GM19351 (cell line): ENCODE measurements at regions not wholly inside any gene's neighbourhood (a gene's known extent, or its start where the extent isn't known, plus 50 kb on each side); places are given as distances from the start of the nearest gene placed in this dataset.
"Not testable (repeated sequence)": the region's sequence is repeated elsewhere in the genome, so short reads cannot be mapped to it uniquely, and the experiment has no call there.

Source experiments
- ATAC-seq: cut with Tn5 transposase; IDR thresholded peaks from one replicate; pipeline ENCODE4 v1.9.1; 2021; ENCODE audit warnings: mild to moderate bottlenecking, moderate library complexity; ENCODE audit not compliant: unreplicated experiment

DNA sequence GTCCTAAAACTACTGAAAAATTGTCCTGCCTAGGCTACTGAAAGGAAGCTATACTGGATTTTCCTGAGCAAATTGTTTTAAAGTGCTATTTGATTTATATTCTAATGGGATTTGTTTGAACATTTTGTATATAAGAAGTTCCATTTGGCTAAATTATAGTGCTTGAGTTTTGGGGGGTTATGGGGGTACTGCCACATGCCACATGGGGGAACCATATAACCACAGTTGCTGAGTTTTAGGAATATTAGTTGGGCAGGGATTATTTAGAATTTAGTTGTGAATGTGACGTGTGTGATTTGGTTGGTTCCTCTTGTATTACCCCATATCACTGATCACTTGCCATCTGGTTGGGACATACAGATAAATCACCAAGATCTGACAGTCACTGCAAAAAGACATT is 224.5 kb upstream of the TAPT1 start:
- ATAC-seq = no peak

DNA sequence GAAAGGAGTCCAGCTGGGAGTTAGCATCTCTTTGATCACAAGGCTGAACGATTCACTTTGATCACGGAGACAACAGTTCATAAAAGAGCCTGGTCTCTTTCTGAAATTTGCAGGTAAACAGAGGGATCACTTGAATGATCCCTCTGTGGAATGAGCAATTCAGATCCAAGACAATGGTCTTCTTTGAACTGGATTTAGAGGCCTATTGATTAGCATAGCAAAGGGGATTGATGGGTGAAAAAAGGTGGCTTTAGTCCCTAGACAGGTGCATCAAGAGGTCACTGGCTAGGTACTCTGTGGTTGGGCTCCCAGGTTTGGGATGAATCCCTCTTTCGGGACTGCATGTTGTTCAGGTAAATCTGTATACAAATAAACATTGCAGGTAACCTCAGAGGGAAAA is 223.8 kb upstream of the TAPT1 start:
- no peak for ATAC-seq

DNA sequence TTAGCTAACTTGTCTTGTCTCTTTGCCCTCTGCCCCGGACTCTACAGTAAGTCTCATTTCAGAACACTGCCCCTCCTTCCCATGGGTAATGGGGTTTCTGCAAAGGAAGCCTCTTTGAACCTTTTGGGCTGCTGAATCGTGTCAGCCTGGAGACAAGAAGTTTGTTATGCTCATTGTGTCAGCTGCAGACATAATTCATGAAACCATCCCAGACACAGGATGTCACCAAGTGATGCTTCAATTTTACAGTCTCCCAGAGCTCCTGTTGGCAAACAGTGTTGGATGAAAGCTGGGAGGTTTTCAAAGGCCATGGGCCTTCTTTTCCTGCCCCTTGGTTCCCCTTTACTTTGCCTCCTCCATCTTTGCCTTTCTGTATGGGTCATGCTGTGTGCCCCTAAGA is 223.1 kb upstream of the TAPT1 start:
- no peak for ATAC-seq

DNA sequence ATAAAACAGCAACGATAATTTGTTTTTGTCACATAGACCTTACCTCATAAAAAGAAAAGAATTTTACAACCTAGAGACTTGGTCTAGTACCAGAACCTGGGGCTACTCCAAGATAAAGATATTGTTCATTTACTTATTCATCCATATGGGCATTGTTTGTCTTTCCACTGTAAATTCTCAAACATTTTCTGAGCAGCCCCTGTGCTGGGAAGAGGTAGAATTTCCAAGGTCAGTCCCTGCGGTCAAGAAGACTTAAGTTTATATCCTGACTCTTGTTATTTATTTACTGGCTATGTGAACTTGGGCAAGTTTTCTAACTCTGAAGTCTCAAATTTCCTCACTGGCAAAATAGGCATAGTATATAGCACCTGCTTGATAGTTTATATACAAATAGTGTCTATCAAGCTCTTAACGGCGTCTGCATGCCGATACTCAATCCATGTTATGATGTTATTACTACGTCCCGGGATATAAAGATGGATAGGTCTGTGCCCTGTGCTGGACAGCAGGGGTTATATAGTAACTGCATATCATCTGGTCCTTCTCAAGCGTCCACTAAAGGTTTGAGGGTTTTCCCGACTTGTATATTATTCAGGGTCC is 222.1 kb upstream of the TAPT1 start:
- ATAC-seq = no peak

DNA sequence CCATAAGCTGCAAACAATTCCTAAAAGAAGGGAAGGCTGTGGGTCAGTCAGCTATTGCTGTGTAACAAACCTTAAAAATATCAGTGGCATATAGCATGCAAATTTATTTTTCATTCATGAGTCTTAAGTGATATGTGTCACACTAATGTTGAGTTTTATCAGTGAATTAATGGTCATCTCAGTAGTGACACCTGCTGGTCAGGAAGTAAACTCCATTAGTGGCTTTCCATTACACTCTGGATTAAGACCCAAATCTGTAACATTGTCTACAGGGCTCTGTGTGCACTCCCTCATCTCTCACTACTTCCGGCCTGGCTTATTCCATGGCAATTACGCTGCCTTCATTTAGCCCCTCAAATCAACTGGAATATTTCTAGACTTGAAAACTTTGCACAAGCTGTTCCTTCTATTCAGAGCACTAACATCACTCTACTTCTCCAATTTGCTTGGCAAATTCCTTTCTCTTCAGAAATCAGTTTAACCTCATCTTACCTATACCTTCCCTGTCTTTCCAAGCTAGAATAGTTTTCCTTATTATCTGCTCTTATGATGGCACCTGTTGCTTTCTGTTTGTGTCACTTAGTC is 217.3 kb upstream of the TAPT1 start:
- peak; percentile 92 for ATAC-seq

DNA sequence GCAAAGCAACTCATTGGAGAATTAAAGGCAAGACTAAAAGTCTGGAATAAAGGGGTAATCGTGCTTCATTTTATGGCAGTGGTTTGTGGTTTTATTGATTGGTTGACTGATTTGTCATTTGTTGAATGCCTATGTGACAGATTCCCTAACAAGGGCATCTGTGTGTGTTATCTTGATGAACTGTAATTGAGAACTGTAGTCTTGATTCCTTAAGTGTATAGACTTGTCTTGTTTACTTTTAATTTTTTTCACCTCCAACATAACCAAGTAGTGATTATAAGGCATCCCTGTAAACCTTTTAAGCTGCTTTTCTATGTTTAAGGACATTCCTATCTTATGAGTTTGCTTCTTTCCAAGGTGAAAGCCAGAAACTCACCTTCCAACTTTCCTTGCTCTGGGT is 216.0 kb upstream of the TAPT1 start:
- no peak for ATAC-seq

DNA sequence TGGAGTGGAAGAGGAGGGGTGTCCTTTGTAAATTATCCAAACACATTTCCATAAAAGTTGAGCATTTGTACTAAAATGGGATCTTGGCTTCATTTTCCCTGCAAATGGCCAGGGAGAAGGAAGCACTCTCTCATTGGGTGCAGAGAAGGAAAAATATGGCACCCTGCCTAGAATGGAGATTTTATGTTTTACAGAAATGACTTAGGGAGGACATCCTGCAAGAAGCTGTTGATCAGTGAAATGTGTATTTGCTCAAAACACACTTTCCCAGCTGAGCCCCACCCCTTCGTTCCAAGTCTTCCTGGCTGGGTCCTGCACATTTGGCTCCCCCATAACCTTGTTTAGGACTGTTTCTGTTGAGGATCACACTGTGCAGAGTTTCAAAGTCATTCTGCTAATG is 213.5 kb upstream of the TAPT1 start:
- ATAC-seq = no peak

DNA sequence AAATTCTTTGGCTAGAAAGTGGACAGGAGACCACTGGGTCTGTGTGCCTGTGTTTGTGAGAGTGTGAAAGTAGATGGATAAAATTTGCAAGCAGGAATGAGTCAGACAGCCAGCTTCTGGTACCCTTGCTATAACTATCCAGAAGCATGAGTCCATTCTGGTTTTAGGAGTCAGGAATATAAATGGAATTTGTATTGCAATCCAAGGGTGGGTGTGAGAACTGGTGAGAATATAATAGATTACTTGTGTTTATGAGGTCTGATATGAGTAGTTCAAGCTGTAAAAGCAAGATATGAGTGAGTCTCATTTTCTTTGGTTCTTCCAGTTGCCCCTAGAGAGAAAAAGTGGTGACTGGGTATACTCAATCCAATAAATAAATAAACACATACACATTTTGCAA is 212.7 kb upstream of the TAPT1 start:
- no peak for ATAC-seq

DNA sequence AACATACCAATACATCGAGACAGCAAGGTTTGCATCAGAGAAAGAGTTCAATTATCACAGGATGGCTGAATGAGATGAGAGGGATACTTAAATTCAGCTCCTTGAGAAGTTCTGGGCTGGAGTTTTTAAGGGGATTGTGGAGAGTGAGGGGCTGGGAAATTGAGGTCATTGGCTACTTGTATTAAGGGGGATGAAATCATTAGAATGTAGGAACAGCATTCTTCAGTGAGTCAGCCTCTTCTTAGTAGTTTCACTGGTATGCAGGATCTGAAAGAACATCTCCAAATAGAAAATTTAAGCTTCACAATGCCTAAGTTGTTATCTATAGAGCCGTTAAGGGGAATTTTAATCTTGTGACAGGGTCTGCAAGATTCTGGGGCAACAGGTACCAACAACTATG is 211.6 kb upstream of the TAPT1 start:
- ATAC-seq = no peak

DNA sequence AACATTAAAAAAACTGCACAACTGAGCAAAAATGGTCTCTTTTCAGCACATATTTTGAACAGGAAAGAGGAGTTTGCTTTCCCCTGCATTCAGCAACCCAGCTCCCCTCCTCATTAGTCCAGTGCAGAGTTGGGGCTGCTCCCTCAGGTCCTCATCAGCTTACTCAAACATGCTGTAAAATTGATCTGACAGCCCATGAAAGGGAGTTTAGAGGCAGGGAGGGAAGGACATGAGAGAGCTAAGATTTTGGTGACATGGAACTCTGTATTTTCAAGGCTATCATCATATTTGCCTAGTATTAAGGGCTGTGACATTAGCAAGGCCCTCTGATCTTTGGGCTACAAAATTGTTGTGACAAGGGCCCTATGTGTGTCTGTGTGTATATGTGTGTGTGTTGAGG is 205.6 kb upstream of the TAPT1 start:
- no peak for ATAC-seq

DNA sequence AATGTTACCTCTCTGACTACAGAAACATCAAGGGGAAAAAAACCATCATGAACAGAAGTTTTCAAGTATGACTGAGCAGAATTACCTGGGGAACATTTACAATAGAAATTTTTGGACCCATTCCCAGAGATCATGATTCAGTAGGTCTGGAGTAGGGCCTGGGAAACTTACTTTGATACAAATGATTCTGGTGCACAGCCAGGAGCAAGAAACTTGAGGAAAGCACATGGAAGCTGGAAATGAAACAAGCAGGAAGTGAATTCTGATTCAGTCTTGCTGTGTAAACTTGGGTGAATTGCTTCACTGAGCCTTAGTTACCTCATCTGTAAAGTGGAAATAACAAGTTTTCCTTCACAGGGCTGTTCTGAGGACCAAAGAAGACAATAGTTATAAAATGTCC is 192.5 kb upstream of the TAPT1 start:
- ATAC-seq = no peak

DNA sequence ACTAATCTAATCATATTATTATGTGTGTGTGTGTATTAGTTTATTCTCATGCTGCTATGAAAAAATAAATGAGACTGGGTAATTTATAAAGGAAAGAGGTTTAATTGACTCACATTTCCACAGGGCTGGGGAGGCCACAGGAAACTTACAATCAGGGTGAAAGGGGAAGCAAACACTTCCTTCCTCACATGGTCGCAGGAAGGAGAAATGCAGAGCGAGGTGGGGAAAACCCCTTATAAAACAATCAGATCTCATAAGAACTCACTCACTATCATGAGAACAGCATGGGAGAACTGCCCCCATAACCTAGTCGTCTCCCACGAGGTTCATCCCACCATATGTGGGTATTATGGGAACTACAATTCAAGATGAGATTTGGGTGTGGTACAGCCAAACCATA is 190.9 kb upstream of the TAPT1 start:
- ATAC-seq = no peak

DNA sequence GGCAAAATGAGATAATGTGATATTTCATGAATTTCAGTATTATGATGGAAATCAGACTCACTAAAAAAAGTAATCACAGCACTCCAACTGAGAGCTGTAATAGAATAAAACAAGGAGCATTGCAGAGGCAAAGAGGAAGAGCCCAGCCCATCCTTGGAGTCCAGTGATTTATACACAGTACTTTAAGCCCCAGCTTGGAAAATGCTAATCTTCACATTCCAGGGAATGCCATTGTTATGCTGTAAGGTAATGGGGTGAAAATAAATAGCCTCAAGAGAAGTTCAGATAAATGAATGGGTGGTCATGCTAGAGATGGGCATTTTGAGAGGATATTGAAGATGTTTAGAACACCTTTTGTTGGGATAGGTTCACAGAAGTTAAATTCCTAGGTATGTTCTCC is 190.3 kb upstream of the TAPT1 start:
- no peak for ATAC-seq

DNA sequence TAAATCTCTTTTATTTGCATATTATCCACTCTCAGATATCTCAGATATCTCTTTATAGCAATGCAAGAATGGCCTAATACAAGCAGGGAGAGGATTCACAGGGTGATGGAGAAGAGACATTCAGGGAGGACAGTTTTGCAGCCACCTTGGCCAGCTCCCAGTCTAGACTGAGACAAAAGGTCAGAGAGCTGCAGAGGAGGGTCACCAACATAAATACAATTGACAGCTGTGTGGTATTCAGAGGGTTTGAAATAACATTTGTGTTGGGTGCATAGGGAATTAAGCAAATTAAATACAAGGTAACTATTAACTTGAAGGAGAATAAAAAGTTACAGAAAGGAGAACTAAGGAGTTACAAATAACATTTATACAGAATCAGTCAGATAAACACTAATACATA is 189.5 kb upstream of the TAPT1 start:
- no peak for ATAC-seq

DNA sequence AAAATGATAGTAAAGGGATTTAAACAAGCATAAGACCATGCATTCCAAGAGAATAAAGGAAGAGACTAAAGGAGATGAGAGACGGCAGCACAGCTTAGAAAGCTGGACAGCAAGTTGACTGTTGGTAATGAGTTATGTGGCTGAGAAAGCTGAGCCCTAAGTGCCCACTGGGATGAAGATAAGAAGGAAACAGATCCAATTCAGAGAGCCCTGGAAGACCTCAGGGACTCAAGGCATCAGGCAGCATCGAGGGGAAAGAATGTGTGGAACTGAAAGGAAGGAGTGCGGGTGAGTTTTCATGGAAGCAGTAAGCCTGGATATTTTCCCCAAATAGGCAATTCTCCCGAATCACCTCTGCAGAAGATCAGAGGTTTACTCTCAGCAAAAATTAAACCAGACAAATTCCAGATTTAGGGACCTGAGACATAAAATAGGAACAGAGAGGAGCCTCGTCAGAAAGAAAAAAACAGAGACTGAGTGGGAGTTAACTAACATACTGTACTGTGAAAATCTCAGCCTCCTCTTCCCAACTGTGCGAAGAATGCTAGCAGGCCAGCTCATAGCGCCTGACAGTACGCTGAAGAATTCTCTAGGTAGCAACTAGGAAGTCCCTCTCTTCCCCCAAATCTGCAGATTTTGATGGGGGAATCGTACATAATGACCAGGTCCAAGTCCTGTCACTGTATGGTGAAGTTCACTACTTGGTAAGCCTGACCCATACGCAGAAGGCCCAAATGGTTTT is 187.7 kb upstream of the TAPT1 start:
- no peak for ATAC-seq

DNA sequence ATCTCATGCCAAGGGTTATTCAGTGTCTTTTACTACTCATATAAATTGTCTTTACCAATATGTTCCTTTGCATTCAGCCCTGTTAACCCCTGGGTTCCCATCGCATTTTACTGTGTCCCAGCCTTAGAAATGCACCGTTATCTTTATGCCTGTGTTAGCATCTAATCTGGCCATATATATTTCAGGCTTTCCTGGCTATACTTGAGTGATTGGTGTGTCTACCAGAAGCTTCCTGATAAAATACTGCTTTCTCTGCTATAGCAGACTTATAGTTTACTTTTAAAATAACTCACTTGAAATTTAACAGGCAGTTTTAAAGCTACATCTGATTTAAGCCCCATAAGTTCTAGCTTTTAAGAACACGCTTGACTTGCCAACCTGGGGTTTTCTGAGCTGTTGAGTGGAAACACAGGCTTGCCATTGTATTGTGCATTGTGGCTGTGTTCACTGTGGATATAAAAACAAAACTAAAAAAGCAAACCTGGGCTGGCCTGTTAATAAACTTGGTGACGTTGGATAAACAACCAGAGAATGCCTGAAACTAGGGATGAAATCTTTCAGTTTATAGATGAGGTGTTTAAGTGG is 185.3 kb upstream of the TAPT1 start:
- no peak for ATAC-seq

DNA sequence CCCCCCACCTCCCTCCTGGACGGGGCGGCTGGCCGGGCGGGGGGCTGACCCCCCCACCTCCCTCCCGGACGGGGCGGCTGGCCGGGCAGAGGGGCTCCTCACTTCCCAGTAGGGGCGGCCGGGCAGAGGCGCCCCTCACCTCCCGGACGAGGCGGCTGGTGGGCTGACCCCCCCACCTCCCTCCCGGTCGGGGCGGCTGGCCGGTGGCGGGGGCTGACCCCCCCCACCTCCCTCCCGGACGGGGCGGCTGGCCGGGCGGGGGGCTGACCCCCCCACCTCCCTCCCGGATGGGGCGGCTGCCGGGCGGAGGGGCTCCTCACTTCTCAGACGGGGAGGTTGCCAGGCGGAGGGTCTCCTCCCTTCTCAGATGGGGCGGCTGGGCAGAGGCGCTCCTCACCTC is 166.9 kb upstream of the TAPT1 start:
- not testable (repeated sequence) for ATAC-seq

DNA sequence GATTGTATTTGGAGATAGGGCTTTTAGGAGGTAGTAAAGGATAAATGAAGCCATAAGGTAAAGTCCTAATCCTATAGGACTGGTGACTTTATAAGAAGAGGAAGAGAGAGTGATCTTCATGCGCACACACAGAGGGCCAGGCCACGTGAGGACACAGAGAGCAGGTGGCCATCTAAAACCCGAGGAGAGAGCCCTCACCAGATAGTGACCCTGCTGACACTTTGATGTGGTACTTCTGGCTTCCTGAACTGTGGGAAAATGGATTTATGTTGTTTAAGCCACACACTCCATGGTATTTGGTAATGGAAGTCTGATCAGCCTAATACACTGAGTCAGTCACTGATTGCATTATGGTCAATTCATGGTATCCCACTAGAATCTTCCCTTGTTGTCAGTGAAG is 164.9 kb upstream of the TAPT1 start:
- no peak for ATAC-seq

DNA sequence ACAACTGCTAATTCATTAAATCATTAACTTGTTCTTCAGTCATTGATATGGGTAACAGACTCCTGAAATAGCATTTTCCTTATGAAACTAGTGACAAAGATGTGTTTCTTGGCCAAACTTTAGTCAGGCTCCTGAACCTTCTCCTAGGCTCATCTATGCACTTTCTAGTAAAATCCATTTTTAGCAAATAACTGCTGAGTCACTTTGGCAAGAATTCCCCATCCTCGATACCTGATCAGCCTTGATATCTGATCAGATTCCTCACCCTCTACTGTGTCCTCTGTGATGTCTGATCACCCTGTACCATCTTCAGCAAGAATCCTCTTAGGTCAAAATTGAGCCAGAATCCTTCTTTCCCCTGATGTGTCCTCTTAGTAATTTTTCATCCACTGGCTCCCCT is 161.2 kb upstream of the TAPT1 start:
- no peak for ATAC-seq

DNA sequence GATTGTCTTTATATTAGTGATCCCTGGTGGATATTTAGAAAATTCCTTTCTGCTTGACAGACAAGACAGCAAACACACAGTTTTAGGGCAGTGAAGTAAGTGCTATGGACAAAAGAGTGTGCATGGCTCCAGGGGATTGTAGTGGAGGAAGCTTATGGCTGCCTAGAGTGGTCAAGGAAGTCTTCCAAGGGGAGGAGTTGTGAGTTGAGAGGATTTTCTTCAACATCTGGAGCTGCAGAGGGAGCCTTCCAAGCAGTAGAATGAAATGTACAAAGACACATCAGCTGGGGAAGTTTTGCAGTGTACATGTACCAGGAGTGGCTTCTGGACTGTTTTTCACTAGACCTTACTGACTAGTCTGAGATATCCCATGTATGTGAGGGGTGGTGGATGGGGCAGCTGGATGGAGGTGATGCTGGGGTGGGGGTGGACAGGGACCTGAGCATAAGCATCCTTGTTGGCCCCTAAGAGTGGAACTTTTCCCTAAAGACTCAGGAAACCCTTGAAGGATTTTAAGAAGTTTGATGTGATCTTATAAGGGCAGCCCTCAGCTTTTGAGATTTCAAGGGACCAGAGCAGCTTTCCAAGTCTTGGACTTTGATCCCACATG is 160.5 kb upstream of the TAPT1 start:
- ATAC-seq = no peak

DNA sequence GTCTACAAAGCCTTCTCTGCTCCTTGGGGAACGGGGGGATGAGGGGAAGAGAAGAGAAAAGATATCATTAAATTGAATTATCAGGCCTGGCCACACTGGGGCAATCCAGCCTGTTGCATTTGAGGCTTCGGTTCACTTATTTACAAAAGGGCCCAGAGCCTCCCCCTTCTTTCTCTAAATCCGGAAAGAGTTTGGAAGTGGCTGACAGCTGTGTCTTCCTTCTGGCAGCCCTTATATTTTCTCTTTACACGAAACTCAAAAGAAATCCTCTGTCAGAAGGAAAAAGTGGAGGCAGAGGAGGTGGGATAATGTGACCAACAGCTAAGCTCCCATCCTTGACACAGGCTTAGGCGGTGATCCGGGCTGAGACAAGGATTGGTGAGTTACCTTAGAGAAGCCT is 158.3 kb upstream of the TAPT1 start:
- no peak for ATAC-seq

DNA sequence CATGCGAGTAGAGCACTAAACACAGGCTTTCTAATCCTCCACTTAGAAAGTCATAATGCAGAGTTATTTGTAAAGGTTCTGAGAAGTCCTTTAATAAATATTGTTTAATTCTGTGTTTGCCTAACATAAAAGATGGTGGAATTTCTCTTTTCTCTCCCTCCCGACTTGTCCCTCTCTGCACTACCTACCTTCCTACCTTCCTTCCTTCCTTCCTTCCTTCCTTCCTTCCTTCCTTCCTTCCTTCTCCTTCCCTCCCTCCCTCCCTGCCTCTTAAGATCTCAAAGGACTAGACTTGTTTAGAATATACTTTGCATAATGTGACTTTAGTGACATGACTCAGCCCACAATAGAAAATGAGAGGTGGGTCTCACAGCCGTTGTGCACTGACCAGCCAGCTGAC is 156.3 kb upstream of the TAPT1 start:
- no peak for ATAC-seq
